Testis (tissue), 2 donors: ENCODE measurements at regions not wholly inside any gene's neighbourhood (a gene's known extent, or its start where the extent isn't known, plus 50 kb on each side); places are given as distances from the start of the nearest gene placed in this dataset.

Experiments used
- DNase-seq: peaks from one replicate; pipeline ENCODE4 v3.0.0-alpha.2; 2019
- H3K27ac ChIP-seq, 2 donors: fragments of 200-600 bp; sonication (generic); one replicate each; pipeline ENCODE4 v1.5.1; 2019
- H3K27me3 ChIP-seq: fragments of 200-600 bp; sonication (generic); one replicate; pipeline ENCODE4 v1.5.1; 2019
- H3K36me3 ChIP-seq: fragments of 200-600 bp; sonication (generic); one replicate; pipeline ENCODE4 v1.5.1; 2017; ENCODE audit warnings: low read depth; ENCODE audit errors: missing control alignments
- H3K4me1 ChIP-seq: fragments of 200-600 bp; sonication (generic); one replicate; pipeline ENCODE4 v1.5.1; 2019
- H3K4me3 ChIP-seq, 2 donors: fragments of 200-600 bp; sonication (generic); one replicate each; pipeline ENCODE4 v1.5.1; 2017 to 2019
- H3K9me3 ChIP-seq: fragments of 200-600 bp; sonication (generic); one replicate; pipeline ENCODE4 v1.5.1; 2017
- CTCF ChIP-seq, 3 experiments: fragments of 450-650 bp in 2 of 3; fragments of 200-600 bp in 1 of 3; sonication (generic) in 1 of 3; IDR thresholded peaks; one replicate each; pipeline ENCODE4 v1.5.1; 2016 to 2019; ENCODE audit warnings: antibody characterized with exemption in 3 of 3, mild to moderate bottlenecking in 2 of 3, moderate library complexity in 1 of 3
- POLR2A ChIP-seq: fragments of 450-650 bp; IDR thresholded peaks from one replicate; pipeline ENCODE4 v1.6.1; 2017; ENCODE audit warnings: antibody characterized with exemption, mild to moderate bottlenecking, moderate library complexity
- WGBS, 2 donors: methylation state at CpG; one replicate each; pipeline ENCODE4 v1.1.5; 2018; 5-methylcytosine and 5-hydroxymethylcytosine counted together
- intact Hi-C: fragments of 100-400 bp; cut with DNase I; formaldehyde crosslinking; loops from one replicate; pipeline ENCODE4 v1.15.1; 2023; ENCODE audit warnings: low total_unique reads

- TF ChIP-seq POLR2A (no peak), CTCF (IDR thresholded peaks at IDR 0.05) (no peak)
- intact Hi-C loops: no loop called here
- DNase-seq: no peak
- H3K9me3 ChIP-seq: no peaks in the 10 kb centered on the region
- no peak overlapping the region for H3K27ac ChIP-seq
- H3K4me3 ChIP-seq: no peak overlapping the region
- H3K4me1 ChIP-seq: no peaks in the 10 kb centered on the region
- 43 to 64% methylated on average over 5 to 12 of the region's 12 CpGs for WGBS, 2 donors
- no peaks in the 10 kb centered on the region for H3K36me3 ChIP-seq
- no peaks in the 10 kb centered on the region for H3K27me3 ChIP-seq
These were observed 272.0 kb upstream of the DSEL start for GRCh38 chr18:67788310-67789164.

GRCh38 chr18:67783196-67783946 lies 266.9 kb upstream of the DSEL start:
- DNase-seq: no peak
- no peaks in the 10 kb centered on the region for H3K36me3 ChIP-seq
- H3K27ac ChIP-seq: no peak overlapping the region
- H3K4me3 ChIP-seq: no peak overlapping the region
- TF ChIP-seq CTCF (IDR thresholded peaks at IDR 0.05) (no peak), POLR2A (no peak)
- 83 to 95% methylated on average over 1 of the region's 1 CpG for WGBS, 2 donors
- no peaks in the 10 kb centered on the region for H3K27me3 ChIP-seq
- intact Hi-C loops: no loop called here
- H3K4me1 ChIP-seq: no peaks in the 10 kb centered on the region
- H3K9me3 ChIP-seq: no peaks in the 10 kb centered on the region

GRCh38 chr18:67778016-67778415 lies 261.5 kb upstream of the DSEL start:
- no peaks in the 10 kb centered on the region for H3K4me1 ChIP-seq
- intact Hi-C loops: no loop called here
- no peak overlapping the region for H3K27ac ChIP-seq
- DNase-seq: no peak
- no peak overlapping the region for H3K4me3 ChIP-seq
- H3K27me3 ChIP-seq: no peaks in the 10 kb centered on the region
- no peaks in the 10 kb centered on the region for H3K36me3 ChIP-seq
- TF ChIP-seq POLR2A: no peak
- no peak for TF ChIP-seq CTCF (IDR thresholded peaks at IDR 0.05)
- no peaks in the 10 kb centered on the region for H3K9me3 ChIP-seq
- 84 to 87% methylated on average over 3 of the region's 3 CpGs for WGBS, 2 donors

GRCh38 chr18:67776929-67777328 lies 260.4 kb upstream of the DSEL start:
- TF ChIP-seq CTCF (IDR thresholded peaks at IDR 0.05) (no peak), POLR2A (no peak)
- H3K4me1 ChIP-seq: no peaks in the 10 kb centered on the region
- no peak overlapping the region for H3K4me3 ChIP-seq
- no peak overlapping the region for H3K27ac ChIP-seq
- H3K9me3 ChIP-seq: no peaks in the 10 kb centered on the region
- DNase-seq: no peak
- WGBS, 2 donors: 58 to 60% methylated on average over 3 of the region's 3 CpGs
- H3K36me3 ChIP-seq: no peaks in the 10 kb centered on the region
- H3K27me3 ChIP-seq: no peaks in the 10 kb centered on the region
- intact Hi-C loops: no loop called here
